OCI-LY1 (cell line): ENCODE measurements at regions not wholly inside any gene's neighbourhood (a gene's known extent, or its start where the extent isn't known, plus 50 kb on each side); places are given as distances from the start of the nearest gene placed in this dataset.

Source experiments
- CTCF ChIP-seq: fragments of 200-600 bp; sonication (generic), shearing (Covaris generic); IDR thresholded peaks from 2 replicates; pipeline ENCODE4 v1.5.1; 2017; ENCODE audit warnings: mild to moderate bottlenecking, antibody characterized with exemption, low read length, moderate library complexity, mixed read lengths
- EZH2 ChIP-seq: fragments of 200-600 bp; sonication (generic), shearing (Covaris generic); IDR thresholded peaks from 2 replicates; pipeline ENCODE4 v1.8.0; 2017; ENCODE audit warnings: borderline replicate concordance, mixed run types, mild to moderate bottlenecking, antibody characterized with exemption, low read length, moderate library complexity, mixed read lengths

GRCh38 chr4:169933531-169933930, 92.7 kb downstream of the MFAP3L start:
- TF ChIP-seq CTCF (no peak), EZH2 (no peak)
